Mucosa of rectum (tissue), 2 donors: ENCODE measurements at regions not wholly inside any gene's neighbourhood (a gene's known extent, or its start where the extent isn't known, plus 50 kb on each side); places are given as distances from the start of the nearest gene placed in this dataset.

Experiments used
- H3K27ac ChIP-seq, 2 donors: one replicate each; pipeline ENCODE4 v1.7.0; 2013; ENCODE audit warnings: inconsistent platforms in 2 of 2, low read depth in 2 of 2, low read length in 2 of 2
- H3K27me3 ChIP-seq, 2 donors: one replicate each; pipeline ENCODE4 v1.7.0; 2013; ENCODE audit warnings: low read length in 2 of 2; ENCODE audit not compliant: control insufficient read depth in 2 of 2, insufficient read depth in 2 of 2
- H3K36me3 ChIP-seq, 2 donors: one replicate each; pipeline ENCODE4 v1.7.0; 2013; ENCODE audit warnings: low read length in 2 of 2; ENCODE audit not compliant: control insufficient read depth in 2 of 2, insufficient read depth in 2 of 2
- H3K4me1 ChIP-seq, 2 donors: one replicate each; pipeline ENCODE4 v1.7.0; 2013; ENCODE audit warnings: low read length in 2 of 2, mild to moderate bottlenecking in 1 of 2; ENCODE audit not compliant: control insufficient read depth in 2 of 2, insufficient read depth in 2 of 2
- H3K4me3 ChIP-seq, 2 donors: one replicate each; pipeline ENCODE4 v1.7.0; 2013; ENCODE audit warnings: low read length in 2 of 2
- H3K9ac ChIP-seq, 2 donors: one replicate each; pipeline ENCODE4 v1.7.0; 2013; ENCODE audit warnings: low read length in 2 of 2, low read depth in 1 of 2, mild to moderate bottlenecking in 1 of 2
- H3K9me3 ChIP-seq, 2 donors: one replicate each; pipeline ENCODE4 v1.7.0; 2013; ENCODE audit warnings: low read length in 2 of 2; ENCODE audit not compliant: control insufficient read depth in 2 of 2
- donor health status: healthy.
- donor health status: Normal muscosa, but diverticular disease.

DNA sequence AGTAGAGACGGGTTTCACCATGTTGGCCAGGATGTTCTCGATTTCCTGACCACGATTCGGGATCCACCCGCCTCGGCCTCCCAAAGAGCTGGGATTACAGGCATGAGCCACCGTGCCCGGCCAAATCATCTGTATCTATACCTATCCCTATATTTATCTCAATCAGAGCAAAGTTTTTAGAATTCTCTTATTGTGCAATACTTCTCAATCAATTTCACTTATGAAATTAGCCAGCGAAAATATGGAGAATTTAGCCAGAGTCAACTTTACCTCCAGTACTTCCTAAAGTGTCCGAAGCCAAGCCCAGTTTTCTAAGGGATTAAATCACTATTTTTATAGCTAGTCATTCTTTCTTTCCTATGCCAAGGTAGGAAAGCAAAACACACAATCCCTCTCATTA is 319.1 kb upstream of the PFKP start:
- Histone ChIP-seq H3K4me3 (no peak overlapping the region), H3K4me1 (no peaks in the 10 kb centered on the region), H3K9me3 (peaks cover 0 to 2% of the 10 kb centered on the region in 2 donors), H3K9ac (no peak overlapping the region), H3K27me3 (no peaks in the 10 kb centered on the region), H3K27ac (no peak overlapping the region), H3K36me3 (no peaks in the 10 kb centered on the region)

DNA sequence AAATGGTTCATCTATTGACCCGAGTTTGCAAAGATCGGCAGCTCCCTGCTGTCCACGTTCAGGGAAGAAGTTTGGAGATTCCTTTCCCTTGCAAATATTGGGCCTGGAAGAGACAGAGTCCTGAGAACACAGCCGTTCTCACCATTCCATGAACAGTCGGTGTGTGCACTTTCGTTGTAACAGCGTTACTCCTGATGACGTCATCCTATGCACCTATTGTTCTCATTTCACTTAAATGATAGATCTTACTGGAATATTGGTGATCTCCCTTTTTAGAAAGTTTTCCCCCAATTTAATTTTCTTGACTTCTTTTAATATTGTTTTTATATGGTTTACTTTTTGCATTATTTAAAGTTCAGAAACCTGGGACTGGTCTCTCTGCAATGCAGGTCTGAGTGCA is 320.7 kb upstream of the PFKP start:
- Histone ChIP-seq H3K36me3 (no peaks in the 10 kb centered on the region), H3K27me3 (no peaks in the 10 kb centered on the region), H3K4me3 (no peak overlapping the region), H3K4me1 (no peaks in the 10 kb centered on the region), H3K27ac (no peak overlapping the region), H3K9me3 (peaks cover 0 to 2% of the 10 kb centered on the region in 2 donors), H3K9ac (no peak overlapping the region)

DNA sequence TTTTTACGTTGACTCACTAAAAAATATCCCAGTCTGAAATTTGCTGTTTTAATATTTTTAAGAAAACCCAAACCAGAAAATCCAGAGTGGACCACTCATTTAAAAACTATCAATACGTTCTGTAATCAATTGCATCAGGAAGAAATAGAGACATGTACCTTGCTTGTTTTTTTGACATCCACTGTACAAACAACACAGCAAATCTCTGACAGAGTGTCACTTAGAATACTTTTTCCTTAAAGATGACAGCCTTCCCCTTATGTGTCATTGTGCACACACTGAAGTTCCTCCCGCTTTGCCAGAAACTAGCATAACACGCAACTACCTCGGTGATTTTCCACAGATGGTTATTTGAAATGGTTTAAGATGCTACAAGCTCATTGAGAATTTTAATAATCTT is 321.7 kb upstream of the PFKP start:
- Histone ChIP-seq H3K36me3 (no peaks in the 10 kb centered on the region), H3K27ac (no peak overlapping the region), H3K4me3 (no peak overlapping the region), H3K4me1 (no peaks in the 10 kb centered on the region), H3K9ac (no peak overlapping the region), H3K9me3 (peaks cover 0 to 2% of the 10 kb centered on the region in 2 donors), H3K27me3 (no peaks in the 10 kb centered on the region)

DNA sequence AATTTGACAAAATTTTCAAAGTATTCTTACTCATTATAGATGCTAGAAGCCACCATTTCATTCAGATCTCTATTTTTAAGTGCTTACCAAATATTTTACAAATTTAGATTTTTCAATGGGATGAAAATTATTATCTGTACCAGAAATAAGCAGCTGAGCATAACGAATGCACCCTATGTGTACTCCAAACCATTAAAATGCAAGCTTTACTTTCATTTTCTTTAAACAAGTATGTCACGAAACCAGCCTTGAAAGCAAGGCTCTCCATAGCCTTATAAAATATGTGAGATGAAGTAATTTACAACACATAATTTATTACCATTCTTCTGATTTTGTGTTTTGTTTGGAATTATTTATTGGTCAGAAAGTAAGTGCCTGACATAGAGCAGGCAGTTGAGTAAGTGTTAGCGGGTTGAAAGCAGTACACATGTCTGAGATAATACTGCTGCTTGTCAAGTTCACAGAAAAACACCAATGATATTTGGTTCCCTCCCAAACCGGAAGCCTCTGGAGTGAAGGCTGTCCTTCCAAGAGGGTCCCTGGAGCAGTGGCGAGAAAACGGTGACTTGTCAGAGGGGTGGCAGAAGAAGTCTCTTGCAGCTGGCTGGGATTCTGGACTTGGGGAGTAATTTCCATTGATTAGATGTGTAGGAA is 322.7 kb upstream of the PFKP start:
- Histone ChIP-seq H3K27me3 (no peaks in the 10 kb centered on the region), H3K36me3 (no peaks in the 10 kb centered on the region), H3K9me3 (peaks cover 0 to 2% of the 10 kb centered on the region in 2 donors), H3K27ac (no peak overlapping the region), H3K4me1 (no peaks in the 10 kb centered on the region), H3K9ac (no peak overlapping the region), H3K4me3 (peak overlapping the region; percentile 4 to 14)

DNA sequence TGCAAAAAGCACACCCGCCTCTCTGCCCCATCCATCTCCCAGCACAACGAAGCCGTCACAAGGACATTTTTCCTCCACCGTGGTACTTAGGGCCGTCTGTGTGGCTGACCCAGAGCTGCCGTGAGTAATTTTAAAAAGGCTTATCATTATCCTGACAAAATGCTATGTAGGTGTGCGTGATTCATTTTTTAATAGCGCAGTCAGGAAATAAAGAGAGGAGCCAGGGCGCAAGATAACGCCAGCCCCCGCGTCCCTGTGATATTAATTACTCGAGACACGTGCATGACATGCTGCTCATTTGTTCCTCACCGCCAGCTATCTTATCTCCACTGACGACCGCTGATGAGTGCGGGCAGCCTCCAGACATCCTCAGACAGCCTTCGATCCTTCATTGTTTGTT is 332.7 kb upstream of the PFKP start:
- no peaks in the 10 kb centered on the region for H3K36me3 ChIP-seq
- no peaks in the 10 kb centered on the region for H3K27me3 ChIP-seq
- H3K9me3 ChIP-seq, result peaks cover 0 to 5% of the 10 kb centered on the region in 2 donors
- H3K9ac ChIP-seq, result no peak overlapping the region
- no peak overlapping the region for H3K27ac ChIP-seq
- H3K4me1 ChIP-seq, result no peaks in the 10 kb centered on the region
- no peak overlapping the region for H3K4me3 ChIP-seq

DNA sequence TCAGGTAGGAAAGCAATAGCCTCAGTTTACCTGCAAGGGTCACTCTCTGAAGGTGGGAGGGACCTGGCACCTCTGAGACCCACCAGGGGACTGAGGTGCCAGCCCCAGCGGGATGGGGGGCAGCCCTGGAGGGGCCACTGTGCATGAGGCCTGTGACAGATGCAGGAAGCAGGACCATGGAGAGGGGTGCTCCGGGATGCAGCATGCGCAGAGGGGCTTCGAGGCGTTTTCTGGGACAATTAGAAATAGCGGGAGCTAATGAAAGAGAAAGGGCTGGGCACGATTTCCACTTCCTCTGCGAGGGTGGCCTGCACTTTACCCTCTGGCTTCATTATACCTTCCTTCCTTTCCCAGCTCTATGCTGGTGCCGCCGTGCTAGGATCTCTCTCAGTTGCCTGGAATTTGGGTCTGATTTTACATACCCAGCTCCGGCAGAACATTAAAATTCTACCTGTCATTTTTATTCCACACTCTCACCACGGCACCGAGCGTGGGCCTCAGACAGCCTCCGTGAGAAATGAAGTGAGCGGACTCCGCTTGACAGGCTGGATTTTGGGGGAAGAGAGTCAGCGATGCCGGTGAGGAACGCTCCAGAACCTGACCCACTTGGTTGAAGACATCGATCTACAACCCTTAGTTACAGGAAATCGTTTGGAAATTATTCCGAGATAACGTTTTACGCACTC is 333.9 kb upstream of the PFKP start:
- H3K4me3 ChIP-seq, result no peak overlapping the region
- H3K9me3 ChIP-seq, result peaks cover 0 to 5% of the 10 kb centered on the region in 2 donors
- no peaks in the 10 kb centered on the region for H3K4me1 ChIP-seq
- no peak overlapping the region for H3K9ac ChIP-seq
- H3K27ac ChIP-seq, result no peak overlapping the region
- H3K36me3 ChIP-seq, result no peaks in the 10 kb centered on the region
- H3K27me3 ChIP-seq, result no peaks in the 10 kb centered on the region

DNA sequence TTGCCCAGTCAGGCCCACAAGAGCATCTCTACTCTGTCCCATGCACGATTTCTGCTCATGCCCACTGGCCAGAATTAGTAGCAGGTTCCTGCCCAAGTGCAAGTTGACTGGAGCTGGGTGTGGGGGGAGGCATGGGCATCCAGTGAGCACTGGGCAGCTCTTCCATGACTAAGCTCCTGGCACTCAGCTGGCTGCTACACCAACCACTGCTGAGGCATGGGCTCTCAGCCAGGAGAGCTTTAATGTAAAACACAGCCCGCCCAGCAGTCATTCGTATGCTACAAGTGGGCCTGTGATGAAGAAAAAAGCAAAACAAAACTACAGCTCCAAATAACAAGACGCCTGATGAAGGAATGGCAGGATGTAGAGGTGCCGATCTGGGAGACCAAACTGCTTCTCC is 335.4 kb upstream of the PFKP start:
- Histone ChIP-seq H3K27me3 (no peaks in the 10 kb centered on the region), H3K9ac (no peak overlapping the region), H3K9me3 (peaks cover 0 to 5% of the 10 kb centered on the region in 2 donors), H3K27ac (no peak overlapping the region), H3K36me3 (no peaks in the 10 kb centered on the region), H3K4me3 (no peak overlapping the region), H3K4me1 (no peaks in the 10 kb centered on the region)

DNA sequence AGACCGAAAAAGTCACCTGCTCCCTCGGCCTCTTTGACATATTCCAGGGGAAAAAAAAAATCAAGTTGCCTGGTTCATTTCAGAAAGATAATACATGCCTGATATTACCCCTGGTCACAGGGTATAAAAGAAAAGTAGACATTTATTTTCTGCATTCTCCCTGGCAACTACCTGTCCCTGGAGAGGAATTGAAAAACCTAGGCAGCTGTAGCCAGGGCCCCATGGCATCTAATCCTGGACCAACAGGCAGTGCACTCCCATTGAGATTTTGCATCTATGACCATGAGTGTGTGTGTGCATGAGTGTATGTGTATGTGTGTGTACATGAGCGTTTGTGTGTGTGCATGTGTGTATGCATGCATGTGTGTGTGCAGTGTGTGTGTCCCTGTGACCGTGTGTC is 338.2 kb upstream of the PFKP start:
- H3K4me3 ChIP-seq, result no peak overlapping the region
- H3K36me3 ChIP-seq, result no peaks in the 10 kb centered on the region
- H3K9ac ChIP-seq, result no peak overlapping the region
- H3K4me1 ChIP-seq, result no peaks in the 10 kb centered on the region
- H3K27me3 ChIP-seq, result no peaks in the 10 kb centered on the region
- H3K9me3 ChIP-seq, result peaks cover 0 to 2% of the 10 kb centered on the region in 2 donors
- no peak overlapping the region for H3K27ac ChIP-seq

DNA sequence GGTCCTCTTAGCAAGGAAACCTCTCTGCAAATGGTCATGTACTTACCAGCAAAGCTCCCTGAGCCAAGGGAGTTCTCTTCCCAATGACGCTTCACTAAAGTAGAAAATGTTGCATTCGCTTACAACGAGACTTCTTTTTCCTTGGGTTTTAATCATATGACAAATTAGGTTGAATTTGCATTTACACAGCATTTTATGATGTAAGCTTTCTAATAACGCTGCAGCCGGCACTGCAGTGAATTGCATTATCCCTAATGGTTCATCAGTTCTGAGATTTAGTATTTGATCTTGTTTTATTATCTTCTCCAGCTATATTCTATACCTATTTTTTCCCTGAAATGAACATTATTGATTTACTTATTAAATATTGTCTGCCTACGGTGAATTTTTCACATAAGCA is 339.3 kb upstream of the PFKP start:
- no peaks in the 10 kb centered on the region for H3K4me1 ChIP-seq
- H3K36me3 ChIP-seq, result no peaks in the 10 kb centered on the region
- H3K4me3 ChIP-seq, result no peak overlapping the region
- H3K27ac ChIP-seq, result no peak overlapping the region
- H3K9ac ChIP-seq, result no peak overlapping the region
- H3K9me3 ChIP-seq, result peaks cover 0 to 2% of the 10 kb centered on the region in 2 donors
- no peaks in the 10 kb centered on the region for H3K27me3 ChIP-seq

DNA sequence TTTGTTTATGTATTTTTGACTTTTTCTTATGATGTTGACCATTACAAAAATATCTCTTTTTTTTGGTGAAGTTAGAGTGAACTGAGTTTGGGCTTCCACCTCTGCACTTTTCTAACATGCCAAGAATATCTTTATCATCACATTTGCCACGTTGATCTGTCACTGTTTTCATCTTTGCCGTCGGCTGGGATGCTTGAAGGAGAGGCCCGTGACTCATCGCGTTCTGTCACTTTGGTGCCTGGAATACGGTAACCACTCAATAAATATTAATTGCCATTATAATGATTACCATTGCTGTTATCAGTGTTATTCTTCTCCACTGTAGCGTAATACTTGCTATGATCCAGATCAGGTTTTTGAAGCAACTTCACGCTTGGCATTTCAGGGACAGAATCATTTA is 350.8 kb upstream of the PFKP start:
- Histone ChIP-seq H3K9me3 (peaks cover 0 to 5% of the 10 kb centered on the region in 2 donors), H3K9ac (no peak overlapping the region), H3K27me3 (no peaks in the 10 kb centered on the region), H3K4me3 (no peak overlapping the region), H3K27ac (no peak overlapping the region), H3K4me1 (no peaks in the 10 kb centered on the region), H3K36me3 (no peaks in the 10 kb centered on the region)
